ENCODE measurements at regions not wholly inside any gene's neighbourhood (a gene's known extent, or its start where the extent isn't known, plus 50 kb on each side); places are given as distances from the start of the nearest gene placed in this dataset.

- TF ChIP-seq CTCF (IDR thresholded peaks at IDR 0.05) = no peak
- no peak for TF ChIP-seq POLR2A (IDR thresholded peaks at IDR 0.05)
These were observed 97.7 kb upstream of the VSTM2B start for GRCh38 chr19:29428071-29428470.
